OCI-LY7 (cell line): ENCODE measurements at regions not wholly inside any gene's neighbourhood (a gene's known extent, or its start where the extent isn't known, plus 50 kb on each side); places are given as distances from the start of the nearest gene placed in this dataset.

Experiments used
- BruUV-seq: library from RNA; stranded (reverse); fragments of 400-500 nt; replicated peaks from 2 replicates; lab custom pipeline; 2021; lab: Mats Ljungman, UMichigan
- CTCF ChIA-PET: fragments of 300-600 bp; sonication (Branson Sonifier 250); formaldehyde crosslinking; loops from one replicate; lab custom pipeline; 2022; ENCODE audit warnings: antibody characterized with exemption; ENCODE audit not compliant: unreplicated experiment; lab: Charles Lee
- POLR2A ChIA-PET: fragments of 300-600 bp; sonication (Branson Sonifier 250); formaldehyde crosslinking; loops from one replicate; lab custom pipeline; 2022; ENCODE audit warnings: antibody characterized with exemption; lab: Charles Lee
- DNase-seq: peaks from one replicate; pipeline ENCODE4 v3.0.0-alpha.2; 2015; ENCODE audit warnings: low spot score
- H2AFZ ChIP-seq: fragments of 200-600 bp; sonication (generic), shearing (Covaris generic); 2 replicates; pipeline ENCODE4 v1.6.1; 2014; ENCODE audit warnings: mild to moderate bottlenecking, antibody characterized with exemption, low read length, moderate library complexity
- H3K27ac ChIP-seq: fragments of 200-600 bp; sonication (generic); 2 replicates; pipeline ENCODE4 v1.5.1; 2014; ENCODE audit warnings: mixed run types, low read depth, mild to moderate bottlenecking, moderate library complexity, low read length, inconsistent platforms; ENCODE audit not compliant: poor library complexity, severe bottlenecking
- H3K36me3 ChIP-seq: fragments of 200-600 bp; sonication (generic); 2 replicates; pipeline ENCODE4 v1.6.1; 2014; ENCODE audit warnings: mild to moderate bottlenecking, antibody characterized with exemption, low read length, moderate library complexity, mixed read lengths; ENCODE audit not compliant: insufficient read depth
- H3K4me1 ChIP-seq: fragments of 200-600 bp; sonication (generic); 2 replicates; pipeline ENCODE4 v1.5.1; 2014; ENCODE audit warnings: mild to moderate bottlenecking, low read length; ENCODE audit not compliant: insufficient read depth, poor library complexity, severe bottlenecking
- H3K4me2 ChIP-seq: fragments of 200-600 bp; sonication (generic); 2 replicates; pipeline ENCODE4 v1.6.1; 2014; ENCODE audit warnings: mild to moderate bottlenecking, low read length
- H3K4me3 ChIP-seq: fragments of 200-600 bp; sonication (generic); 2 replicates; pipeline ENCODE4 v1.5.1; 2014; ENCODE audit warnings: mild to moderate bottlenecking, low read depth, low read length; ENCODE audit not compliant: poor library complexity, severe bottlenecking
- H3K79me2 ChIP-seq: fragments of 200-600 bp; sonication (generic); 2 replicates; pipeline ENCODE4 v1.6.1; 2016; ENCODE audit warnings: low read depth, mild to moderate bottlenecking, low read length, moderate library complexity, mixed read lengths; ENCODE audit not compliant: insufficient read depth
- H3K9me2 ChIP-seq: fragments of 200-600 bp; sonication (generic); 2 replicates; pipeline ENCODE4 v1.6.1; 2016; ENCODE audit warnings: mild to moderate bottlenecking, low read length, mixed read lengths; ENCODE audit not compliant: insufficient read depth
- H3K9me3 ChIP-seq: fragments of 200-600 bp; sonication (generic); 2 replicates; pipeline ENCODE4 v1.6.1; 2014; ENCODE audit warnings: mild to moderate bottlenecking, mixed run types, low read length, mixed read lengths
- H4K20me1 ChIP-seq: fragments of 200-600 bp; sonication (generic); 2 replicates; pipeline ENCODE4 v1.6.1; 2014; ENCODE audit warnings: mild to moderate bottlenecking, antibody characterized with exemption, low read length, moderate library complexity, mixed read lengths; ENCODE audit not compliant: insufficient read depth
- CTCF ChIP-seq: fragments of 200-600 bp; sonication (generic); conservative IDR thresholded peaks from 2 replicates; pipeline ENCODE4 v1.5.1; 2014; ENCODE audit warnings: mild to moderate bottlenecking, antibody characterized with exemption, low read length, moderate library complexity, mixed read lengths
- EZH2phosphoT487 ChIP-seq: fragments of 200-600 bp; sonication (generic); IDR thresholded peaks from 2 replicates; pipeline ENCODE4 v1.6.1; 2018; ENCODE audit warnings: low read depth, borderline replicate concordance, mild to moderate bottlenecking, mixed run types, antibody characterized with exemption, low read length, moderate library complexity, mixed read lengths
- intact Hi-C: fragments of 100-400 bp; cut with micrococcal nuclease; formaldehyde crosslinking; loops from one replicate; pipeline ENCODE4 v1.10.0; 2022; ENCODE audit not compliant: unreplicated experiment

GRCh38 chr20:40926928-40927327, 101.7 kb upstream of the TOP1 start:
- H3K4me1 ChIP-seq, result peaks cover 80% of the 10 kb centered on the region
- H3K36me3 ChIP-seq, result no peaks in the 10 kb centered on the region
- no peaks in the 10 kb centered on the region for H3K9me2 ChIP-seq
- no TSS peak for BruUV-seq
- H3K79me2 ChIP-seq, result no peaks in the 10 kb centered on the region
- H2AFZ ChIP-seq, result peak overlapping the region; percentile 83; the same call in 1 of the 2 replicates
- ChIA-PET POLR2A (interaction anchor here (0.5 kb wide), 1 partner anchor 441 kb away, joined by 3 read pairs; no protein-coding TSS in a partner anchor), CTCF (no interaction called here)
- TF ChIP-seq CTCF (no peak), EZH2phosphoT487 (no peak)
- intact Hi-C loops, result loop anchor here (2.0 kb wide), 1 partner anchor 14 kb away; no protein-coding TSS in a partner anchor
- H4K20me1 ChIP-seq, result no peaks in the 10 kb centered on the region
- peaks cover 4% of the 10 kb centered on the region; the same call in 1 of the 2 replicates for H3K9me3 ChIP-seq
- H3K4me2 ChIP-seq, result peak overlapping the region; percentile 66
- no peak overlapping the region for H3K4me3 ChIP-seq
- peak overlapping the region; percentile 96 for H3K27ac ChIP-seq
- DNase-seq, result no peak

DNA sequence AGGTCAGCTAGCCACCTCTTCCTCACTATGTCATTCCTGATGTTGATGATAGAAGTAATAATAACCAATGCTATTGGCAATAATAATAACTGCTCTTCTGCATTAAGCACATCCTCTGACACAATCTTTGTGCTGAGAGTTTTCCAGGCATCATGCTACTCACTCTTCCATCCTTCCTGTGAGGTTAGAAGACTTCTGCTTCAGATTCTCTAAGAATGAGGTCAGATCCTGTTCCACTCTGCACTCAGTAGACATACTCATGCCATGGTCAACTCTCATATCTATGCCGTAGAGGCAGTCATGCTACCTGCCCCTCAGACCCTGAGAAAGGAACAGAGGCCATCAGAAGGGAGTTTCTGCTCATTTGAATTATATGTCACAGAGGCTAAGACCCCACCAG, 98.1 kb upstream of the TOP1 start:
- peak overlapping the region; percentile 17; the same call in 1 of the 2 replicates for H2AFZ ChIP-seq
- no peaks in the 10 kb centered on the region for H4K20me1 ChIP-seq
- peaks cover 91% of the 10 kb centered on the region for H3K4me1 ChIP-seq
- intact Hi-C loops, result loop anchor here (5.0 kb wide), 1 partner anchor 62 kb away; no protein-coding TSS in a partner anchor
- ChIA-PET CTCF (no interaction called here), POLR2A (interaction anchor here (1.7 to 4.4 kb wide), 2 partner anchors 11 to 61 kb away, joined by 5 to 65 read pairs; no protein-coding TSS in a partner anchor)
- no peak for TF ChIP-seq EZH2phosphoT487
- no peak for TF ChIP-seq CTCF
- H3K27ac ChIP-seq, result peak overlapping the region; percentile 96
- H3K36me3 ChIP-seq, result no peaks in the 10 kb centered on the region; the same call in 1 of the 2 replicates
- H3K4me3 ChIP-seq, result no peak overlapping the region
- H3K9me2 ChIP-seq, result no peaks in the 10 kb centered on the region
- peaks cover 13% of the 10 kb centered on the region for H3K9me3 ChIP-seq
- no peaks in the 10 kb centered on the region for H3K79me2 ChIP-seq
- no TSS peak for BruUV-seq
- H3K4me2 ChIP-seq, result peak overlapping the region; percentile 70
- peak; percentile 56 for DNase-seq
